ENCODE measurements at regions not wholly inside any gene's neighbourhood (a gene's known extent, or its start where the extent isn't known, plus 50 kb on each side); places are given as distances from the start of the nearest gene placed in this dataset.

- no peak overlapping the region for H3K27ac ChIP-seq
- H3K4me1 ChIP-seq = no peaks in the 10 kb centered on the region
- H3K4me3 ChIP-seq = no peak overlapping the region
- no peaks in the 10 kb centered on the region for H3K9me3 ChIP-seq
- no peaks in the 10 kb centered on the region for H3K27me3 ChIP-seq
- no peaks in the 10 kb centered on the region for H3K36me3 ChIP-seq
- DNase-seq = no peak
- no peak for TF ChIP-seq CTCF (IDR thresholded peaks at IDR 0.05)
Measured at GRCh38 chr6:159594106-159594749, 98.8 kb downstream of the SOD2 start.

GRCh38 chr6:159590835-159591234 lies 102.2 kb downstream of the SOD2 start:
- Histone ChIP-seq H3K27me3 (no peaks in the 10 kb centered on the region), H3K4me1 (no peaks in the 10 kb centered on the region), H3K27ac (no peak overlapping the region), H3K4me3 (no peak overlapping the region), H3K9me3 (no peaks in the 10 kb centered on the region), H3K36me3 (no peaks in the 10 kb centered on the region)
- no peak for TF ChIP-seq CTCF (IDR thresholded peaks at IDR 0.05)
- no peak for TF ChIP-seq POLR2A (IDR thresholded peaks at IDR 0.05)
- DNase-seq = no peak

- H3K36me3 ChIP-seq = no peaks in the 10 kb centered on the region
- no peak for DNase-seq
- H3K4me1 ChIP-seq = no peaks in the 10 kb centered on the region
- TF ChIP-seq CTCF (IDR thresholded peaks at IDR 0.05) = no peak
- TF ChIP-seq POLR2A (IDR thresholded peaks at IDR 0.05) = no peak
- no peak overlapping the region for H3K4me3 ChIP-seq
- H3K27ac ChIP-seq = no peak overlapping the region
- H3K9me3 ChIP-seq = no peaks in the 10 kb centered on the region
- H3K27me3 ChIP-seq = no peaks in the 10 kb centered on the region
Measured at GRCh38 chr6:159586684-159587083, 106.4 kb downstream of the SOD2 start.

- Histone ChIP-seq H3K9me3 (no peaks in the 10 kb centered on the region), H3K36me3 (no peaks in the 10 kb centered on the region), H3K4me1 (no peaks in the 10 kb centered on the region), H3K4me3 (no peak overlapping the region), H3K27ac (no peak overlapping the region), H3K27me3 (no peaks in the 10 kb centered on the region)
- DNase-seq = no peak
- TF ChIP-seq CTCF (IDR thresholded peaks at IDR 0.05) (no peak), POLR2A (IDR thresholded peaks at IDR 0.05) (no peak)
Measured at GRCh38 chr6:159582736-159583135, 110.3 kb downstream of the SOD2 start.

GRCh38 chr6:159578629-159579028 lies 114.4 kb downstream of the SOD2 start:
- TF ChIP-seq CTCF (IDR thresholded peaks at IDR 0.05) = no peak
- no peak for TF ChIP-seq POLR2A (IDR thresholded peaks at IDR 0.05)
- no peaks in the 10 kb centered on the region for H3K9me3 ChIP-seq
- no peaks in the 10 kb centered on the region for H3K27me3 ChIP-seq
- H3K4me3 ChIP-seq = no peak overlapping the region
- H3K36me3 ChIP-seq = no peaks in the 10 kb centered on the region
- no peak overlapping the region for H3K27ac ChIP-seq
- no peaks in the 10 kb centered on the region for H3K4me1 ChIP-seq
- no peak for DNase-seq

GRCh38 chr6:159577564-159577963 lies 115.5 kb downstream of the SOD2 start:
- DNase-seq = no peak
- H3K4me3 ChIP-seq = no peak overlapping the region
- no peaks in the 10 kb centered on the region for H3K36me3 ChIP-seq
- no peak overlapping the region for H3K27ac ChIP-seq
- no peaks in the 10 kb centered on the region for H3K27me3 ChIP-seq
- no peak for TF ChIP-seq POLR2A (IDR thresholded peaks at IDR 0.05)
- no peaks in the 10 kb centered on the region for H3K4me1 ChIP-seq
- no peaks in the 10 kb centered on the region for H3K9me3 ChIP-seq
